ENCODE measurements at regions not wholly inside any gene's neighbourhood (a gene's known extent, or its start where the extent isn't known, plus 50 kb on each side); places are given as distances from the start of the nearest gene placed in this dataset.

DNA sequence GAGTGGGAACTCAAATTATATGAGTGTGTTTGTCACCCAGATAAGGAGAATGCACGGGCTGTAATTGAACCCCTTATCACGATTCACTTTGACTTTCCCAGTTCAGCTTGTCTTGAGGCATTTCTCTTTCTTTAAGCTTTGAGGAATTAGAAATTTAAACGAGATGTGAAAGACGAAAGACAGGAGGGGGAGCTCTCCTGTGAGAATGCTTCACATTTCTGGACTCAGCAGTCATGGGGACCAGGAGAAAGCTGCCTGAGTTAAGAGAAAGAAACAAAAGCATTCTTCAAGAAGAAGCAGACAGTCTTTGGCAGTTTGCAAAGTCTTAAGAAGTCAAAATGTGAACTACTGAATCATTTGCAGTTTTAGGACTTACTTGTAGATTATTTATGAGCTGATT, 205.6 kb downstream of the NECTIN3 start:
- intact Hi-C loops (cut with micrococcal nuclease; ENCODE audit: unreplicated experiment) (no loop called here), in situ Hi-C loops (cut with HindIII; ENCODE audit: low pct_unique_long_range_greater_than_20kb, low sequenced_read_pairs) (no loop called here)
- DNase-seq (ENCODE audit: low read depth, low spot score) (no peak), ATAC-seq (no peak)
- H3K27ac ChIP-seq (ENCODE audit: low read length) = no peak overlapping the region
- no peaks in the 10 kb centered on the region for H3K27me3 ChIP-seq (ENCODE audit: control insufficient read depth, insufficient read depth, low read length)
- BruUV-seq (replicated peaks) = no TSS peak
- ChIA-PET CTCF (no interaction called here), POLR2A (no interaction called here)
- no peak overlapping the region for H3K4me3 ChIP-seq (ENCODE audit: low read depth in 2 of 2, low read length in 2 of 2)
- H3K36me3 ChIP-seq (ENCODE audit: control insufficient read depth, insufficient read depth, low read length) = no peaks in the 10 kb centered on the region
- TF ChIP-seq POLR2AphosphoS5 (IDR thresholded peaks at IDR 0.05; ENCODE audit: low read depth, low read length) = no peak
- TF ChIP-seq TCF7L2 (IDR thresholded peaks at IDR 0.05; ENCODE audit: low read depth, low read length) = no peak
- TF ChIP-seq, protein P1, sequence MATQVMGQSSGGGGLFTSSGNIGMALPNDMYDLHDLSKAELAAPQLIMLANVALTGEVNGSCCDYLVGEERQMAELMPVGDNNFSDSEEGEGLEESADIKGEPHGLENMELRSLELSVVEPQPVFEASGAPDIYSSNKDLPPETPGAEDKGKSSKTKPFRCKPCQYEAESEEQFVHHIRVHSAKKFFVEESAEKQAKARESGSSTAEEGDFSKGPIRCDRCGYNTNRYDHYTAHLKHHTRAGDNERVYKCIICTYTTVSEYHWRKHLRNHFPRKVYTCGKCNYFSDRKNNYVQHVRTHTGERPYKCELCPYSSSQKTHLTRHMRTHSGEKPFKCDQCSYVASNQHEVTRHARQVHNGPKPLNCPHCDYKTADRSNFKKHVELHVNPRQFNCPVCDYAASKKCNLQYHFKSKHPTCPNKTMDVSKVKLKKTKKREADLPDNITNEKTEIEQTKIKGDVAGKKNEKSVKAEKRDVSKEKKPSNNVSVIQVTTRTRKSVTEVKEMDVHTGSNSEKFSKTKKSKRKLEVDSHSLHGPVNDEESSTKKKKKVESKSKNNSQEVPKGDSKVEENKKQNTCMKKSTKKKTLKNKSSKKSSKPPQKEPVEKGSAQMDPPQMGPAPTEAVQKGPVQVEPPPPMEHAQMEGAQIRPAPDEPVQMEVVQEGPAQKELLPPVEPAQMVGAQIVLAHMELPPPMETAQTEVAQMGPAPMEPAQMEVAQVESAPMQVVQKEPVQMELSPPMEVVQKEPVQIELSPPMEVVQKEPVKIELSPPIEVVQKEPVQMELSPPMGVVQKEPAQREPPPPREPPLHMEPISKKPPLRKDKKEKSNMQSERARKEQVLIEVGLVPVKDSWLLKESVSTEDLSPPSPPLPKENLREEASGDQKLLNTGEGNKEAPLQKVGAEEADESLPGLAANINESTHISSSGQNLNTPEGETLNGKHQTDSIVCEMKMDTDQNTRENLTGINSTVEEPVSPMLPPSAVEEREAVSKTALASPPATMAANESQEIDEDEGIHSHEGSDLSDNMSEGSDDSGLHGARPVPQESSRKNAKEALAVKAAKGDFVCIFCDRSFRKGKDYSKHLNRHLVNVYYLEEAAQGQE (IDR thresholded peaks at IDR 0.05; ENCODE audit: insufficient read depth in 1 of 2, low read depth in 2 of 2, low read length in 1 of 2) = no peak
- TF ChIP-seq, protein P2, sequence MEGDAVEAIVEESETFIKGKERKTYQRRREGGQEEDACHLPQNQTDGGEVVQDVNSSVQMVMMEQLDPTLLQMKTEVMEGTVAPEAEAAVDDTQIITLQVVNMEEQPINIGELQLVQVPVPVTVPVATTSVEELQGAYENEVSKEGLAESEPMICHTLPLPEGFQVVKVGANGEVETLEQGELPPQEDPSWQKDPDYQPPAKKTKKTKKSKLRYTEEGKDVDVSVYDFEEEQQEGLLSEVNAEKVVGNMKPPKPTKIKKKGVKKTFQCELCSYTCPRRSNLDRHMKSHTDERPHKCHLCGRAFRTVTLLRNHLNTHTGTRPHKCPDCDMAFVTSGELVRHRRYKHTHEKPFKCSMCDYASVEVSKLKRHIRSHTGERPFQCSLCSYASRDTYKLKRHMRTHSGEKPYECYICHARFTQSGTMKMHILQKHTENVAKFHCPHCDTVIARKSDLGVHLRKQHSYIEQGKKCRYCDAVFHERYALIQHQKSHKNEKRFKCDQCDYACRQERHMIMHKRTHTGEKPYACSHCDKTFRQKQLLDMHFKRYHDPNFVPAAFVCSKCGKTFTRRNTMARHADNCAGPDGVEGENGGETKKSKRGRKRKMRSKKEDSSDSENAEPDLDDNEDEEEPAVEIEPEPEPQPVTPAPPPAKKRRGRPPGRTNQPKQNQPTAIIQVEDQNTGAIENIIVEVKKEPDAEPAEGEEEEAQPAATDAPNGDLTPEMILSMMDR (IDR thresholded peaks at IDR 0.05) = no peak
- TF ChIP-seq SIN3A (IDR thresholded peaks at IDR 0.05; ENCODE audit: borderline replicate concordance, insufficient read depth, low read depth, low read length) = no peak
- peaks cover 3% of the 10 kb centered on the region; the same call in 1 of the 2 replicates for H3K9me3 ChIP-seq (ENCODE audit: control insufficient read depth, insufficient read depth, low read depth, low read length)
- H3K4me1 ChIP-seq (ENCODE audit: control insufficient read depth, insufficient read depth, low read length) = no peaks in the 10 kb centered on the region

DNA sequence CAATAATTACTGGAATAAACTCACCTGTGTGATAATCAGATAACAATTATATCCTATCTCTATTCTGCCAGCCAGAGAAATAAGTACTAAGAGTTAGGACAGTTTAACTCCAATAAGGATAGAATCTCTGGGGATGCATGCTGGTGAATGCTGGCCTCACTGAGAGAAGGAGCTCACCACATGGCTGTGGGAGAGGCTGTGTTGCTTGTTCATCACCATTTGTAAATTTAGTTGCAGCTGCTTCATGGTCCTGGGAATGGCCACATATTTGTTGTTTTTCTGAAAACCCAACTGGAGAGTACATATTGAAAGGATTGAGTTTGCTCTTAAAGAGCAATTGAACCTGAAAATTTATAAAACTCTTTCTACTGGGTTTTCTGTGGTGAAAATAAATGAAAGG, 207.3 kb downstream of the NECTIN3 start:
- Histone ChIP-seq H3K4me3 (ENCODE audit: low read depth in 2 of 2, low read length in 2 of 2) (no peak overlapping the region), H3K4me1 (ENCODE audit: control insufficient read depth, insufficient read depth, low read length) (no peaks in the 10 kb centered on the region), H3K9me3 (ENCODE audit: control insufficient read depth, insufficient read depth, low read depth, low read length) (peaks cover 3% of the 10 kb centered on the region; the same call in 1 of the 2 replicates), H3K27ac (ENCODE audit: low read length) (no peak overlapping the region), H3K36me3 (ENCODE audit: control insufficient read depth, insufficient read depth, low read length) (no peaks in the 10 kb centered on the region), H3K27me3 (ENCODE audit: control insufficient read depth, insufficient read depth, low read length) (no peaks in the 10 kb centered on the region)
- ATAC-seq (no peak), DNase-seq (ENCODE audit: low read depth, low spot score) (no peak)
- in situ Hi-C loops (cut with HindIII; ENCODE audit: low pct_unique_long_range_greater_than_20kb, low sequenced_read_pairs) = no loop called here
- ChIA-PET CTCF (no interaction called here), POLR2A (no interaction called here)
- no TSS peak for BruUV-seq (replicated peaks)
- TF ChIP-seq POLR2AphosphoS5 (IDR thresholded peaks at IDR 0.05; ENCODE audit: low read depth, low read length) (no peak), TCF7L2 (IDR thresholded peaks at IDR 0.05; ENCODE audit: low read depth, low read length) (no peak), SIN3A (IDR thresholded peaks at IDR 0.05; ENCODE audit: borderline replicate concordance, insufficient read depth, low read depth, low read length) (no peak)
- TF ChIP-seq, protein P2 (IDR thresholded peaks at IDR 0.05) = no peak
- TF ChIP-seq, protein P1 (IDR thresholded peaks at IDR 0.05; ENCODE audit: insufficient read depth in 1 of 2, low read depth in 2 of 2, low read length in 1 of 2) = no peak
- intact Hi-C loops (cut with micrococcal nuclease; ENCODE audit: unreplicated experiment) = no loop called here

Data from Panc1 (cell line).